Fibroblast of skin of right quadriceps (primary cell): ENCODE measurements at regions not wholly inside any gene's neighbourhood (a gene's known extent, or its start where the extent isn't known, plus 50 kb on each side); places are given as distances from the start of the nearest gene placed in this dataset.
A peak's percentile ranks its signal among the peaks of the same experiment; 100 is the strongest.
"Not testable (repeated sequence)": the region's sequence is repeated elsewhere in the genome, so short reads cannot be mapped to it uniquely, and the experiment has no call there.

Experiments used
- DNase-seq: peaks from one replicate; pipeline ENCODE4 v3.0.0-alpha.2; 2013

DNA sequence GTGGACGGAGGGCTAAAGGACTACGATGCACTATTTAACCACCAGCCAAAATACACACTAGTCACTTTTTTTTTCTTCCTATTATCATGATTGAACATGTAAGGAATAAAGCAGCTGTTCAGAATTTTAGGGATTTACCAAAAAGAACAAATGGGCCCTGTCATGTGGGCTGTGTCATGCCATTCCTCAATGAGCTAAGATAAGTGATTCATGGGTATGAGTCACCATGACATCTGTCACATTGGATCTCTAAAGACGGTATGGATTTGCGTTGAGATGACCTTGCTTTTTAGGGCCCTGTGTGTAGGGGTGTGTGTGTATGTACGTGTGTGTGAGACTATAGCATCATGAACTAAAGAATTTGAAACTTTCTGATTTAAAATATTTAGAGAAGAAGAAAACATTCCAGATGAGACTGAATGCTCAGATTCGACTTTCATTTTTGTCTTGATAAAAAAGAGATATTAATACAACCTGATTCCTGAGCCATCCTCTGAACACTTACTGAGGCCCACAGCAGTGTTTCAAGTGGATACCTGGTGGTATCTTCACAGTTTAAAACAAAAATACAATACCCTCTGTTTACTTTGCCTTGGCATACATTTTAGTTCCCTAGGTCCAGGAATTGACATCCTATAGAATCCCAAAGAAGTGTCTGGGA, 246.1 kb upstream of the DUSP10 start:
- peak; percentile 78 for DNase-seq

DNA sequence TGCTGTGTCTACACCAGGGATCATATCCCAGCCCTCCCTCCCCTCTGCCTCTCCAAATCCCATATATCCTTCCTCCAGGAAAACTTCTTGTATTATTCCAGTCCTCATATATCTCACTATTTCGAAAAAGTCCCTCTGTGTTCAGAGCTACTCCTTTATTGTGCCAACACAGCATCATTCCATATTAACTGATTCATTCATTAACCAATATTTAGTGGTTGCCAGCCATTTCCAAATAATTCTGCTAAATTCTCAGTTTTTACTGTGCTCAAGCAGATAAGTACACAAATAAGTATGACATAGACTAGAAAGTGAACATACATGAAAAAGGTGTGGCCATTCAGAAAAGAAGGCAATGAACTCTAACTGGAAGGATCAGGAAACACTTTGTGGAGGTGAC, 241.6 kb upstream of the DUSP10 start:
- no peak for DNase-seq

DNA sequence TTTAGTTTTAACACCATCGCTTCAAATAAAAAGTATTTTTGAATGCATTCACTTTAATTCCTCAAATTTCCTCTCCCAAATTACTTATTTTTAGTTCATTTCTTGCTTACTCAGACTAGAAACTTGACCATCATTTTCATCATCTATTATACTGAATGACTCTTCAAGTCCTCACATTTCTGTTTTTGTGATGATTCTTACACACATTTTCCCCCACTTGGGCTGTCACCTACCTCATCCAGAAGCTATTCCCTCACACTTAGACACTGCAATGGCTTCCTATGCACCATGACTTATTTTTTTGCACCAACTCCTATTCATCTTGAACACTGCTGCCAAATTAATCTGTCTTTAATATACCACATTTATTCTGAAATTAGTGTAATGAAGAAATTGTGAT, 239.6 kb upstream of the DUSP10 start:
- no peak for DNase-seq

DNA sequence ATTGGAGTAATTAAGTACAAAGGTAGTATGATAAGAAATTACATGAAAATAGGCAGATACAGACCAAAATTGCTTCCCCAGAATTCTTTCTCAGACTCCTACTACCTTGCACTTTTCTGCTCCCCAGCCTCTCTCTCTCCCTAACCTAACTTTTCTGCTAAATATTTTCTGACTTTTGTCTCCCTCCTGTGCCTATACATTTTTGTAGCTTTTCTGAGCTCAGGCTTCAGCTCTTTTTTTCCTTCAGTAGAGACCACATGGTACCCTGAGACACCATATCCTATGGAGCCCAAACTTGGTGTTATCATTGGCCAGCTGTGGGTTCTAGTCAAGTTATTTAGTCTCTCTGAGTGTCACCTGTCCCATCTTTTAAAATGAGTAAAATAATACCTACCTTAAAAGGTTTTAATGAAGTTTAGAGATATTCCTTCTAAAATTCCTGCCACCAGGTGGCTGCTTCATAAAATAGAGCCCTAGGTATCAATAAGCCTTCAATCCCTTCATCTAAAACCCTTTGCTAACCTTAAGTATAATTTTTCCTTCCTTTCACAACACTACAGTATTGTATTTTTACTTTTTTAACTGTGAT, 237.6 kb upstream of the DUSP10 start:
- DNase-seq: no peak

DNA sequence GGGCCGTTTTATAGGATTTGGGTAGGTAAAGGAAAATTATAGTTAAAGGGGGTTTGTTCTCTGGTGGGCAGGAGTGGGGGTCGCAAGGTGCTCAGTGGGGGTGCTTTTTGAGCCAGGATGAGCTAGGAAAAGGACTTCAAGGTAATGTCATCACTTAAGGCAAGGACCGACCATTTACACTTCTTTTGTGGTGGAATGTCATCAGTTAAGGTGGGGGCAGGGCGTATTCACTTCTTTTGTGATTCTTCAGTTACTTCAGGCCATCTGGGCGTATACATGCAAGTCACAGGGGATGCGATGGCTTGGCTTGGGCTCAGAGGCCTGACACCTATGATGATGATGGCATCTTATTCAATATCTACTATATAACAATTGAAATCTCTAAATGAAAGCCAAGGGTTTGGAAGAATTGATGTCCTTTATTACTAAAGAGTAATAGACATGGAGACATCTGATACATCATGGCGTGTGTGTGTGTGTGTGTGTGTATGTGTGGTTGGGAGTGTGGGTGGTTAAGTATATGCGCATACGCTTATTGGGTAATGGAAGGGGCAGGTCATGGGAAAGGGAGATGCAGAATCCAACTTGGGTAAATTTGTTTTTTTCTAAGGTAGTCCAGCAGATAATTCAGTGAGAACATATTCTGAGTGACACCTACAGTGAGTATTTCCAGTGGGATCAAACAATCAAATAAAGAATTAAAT, 236.9 kb upstream of the DUSP10 start:
- not testable (repeated sequence) for DNase-seq

DNA sequence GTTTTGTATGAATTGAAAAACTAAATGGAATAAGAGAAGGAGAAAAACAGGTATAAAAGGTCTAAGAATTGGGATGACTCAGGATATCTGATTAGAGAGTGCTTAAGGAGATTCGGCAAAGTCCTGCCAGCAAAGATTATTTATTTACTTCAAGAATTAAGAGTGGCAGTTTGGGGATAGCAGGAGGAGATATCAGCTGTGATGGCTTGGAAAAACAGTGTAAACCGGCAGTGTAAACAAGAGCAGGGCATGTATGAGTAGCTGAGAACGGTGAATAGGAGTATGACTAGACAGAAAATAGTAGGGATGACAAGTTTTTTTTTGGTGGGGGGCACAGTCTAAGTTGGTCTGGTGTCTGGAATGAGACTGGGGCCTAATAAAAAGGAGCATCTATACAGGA, 231.9 kb upstream of the DUSP10 start:
- not testable (repeated sequence) for DNase-seq

DNA sequence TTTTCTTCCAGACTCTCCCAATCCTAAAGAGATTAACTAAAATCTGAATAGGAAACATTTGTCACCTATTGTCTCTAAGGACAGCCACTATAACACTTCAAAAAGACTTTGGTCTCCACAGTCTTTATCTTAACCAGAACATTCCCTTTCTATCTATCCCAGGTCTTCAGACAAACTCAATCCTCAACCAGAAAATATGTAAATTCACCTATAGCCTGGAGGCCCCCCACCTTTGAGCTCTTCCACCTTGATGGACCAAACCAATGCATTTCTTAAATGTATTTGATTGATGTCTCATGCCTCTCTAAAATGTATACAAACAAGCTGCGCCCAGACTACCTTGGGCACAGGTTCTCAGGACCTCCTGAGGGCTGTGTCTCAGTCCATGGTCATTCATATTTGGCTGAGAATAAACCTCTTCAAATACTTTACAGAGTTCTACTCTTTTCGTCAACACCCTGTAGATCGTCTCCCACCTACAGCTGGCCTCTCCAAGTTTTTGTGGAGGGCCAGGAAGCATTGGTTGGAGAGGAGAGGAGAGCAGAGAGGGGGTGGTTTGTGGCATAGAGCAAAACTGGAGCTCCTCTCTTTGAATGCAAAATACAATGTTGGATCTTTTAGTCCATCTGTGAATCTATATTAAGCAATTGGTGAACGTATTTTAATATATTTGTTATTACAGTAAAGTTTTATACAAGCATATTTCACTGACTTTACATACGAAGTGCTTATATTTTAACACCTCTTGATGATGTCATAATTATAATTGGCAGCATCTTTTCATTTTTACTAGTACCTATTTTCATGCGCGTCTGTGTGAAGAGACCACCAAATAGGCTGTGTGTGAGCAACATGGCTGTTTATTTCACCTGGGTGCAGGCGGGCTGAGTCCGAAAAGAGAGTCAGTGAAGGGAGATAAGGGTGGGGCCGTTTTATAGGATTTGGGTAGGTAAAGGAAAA, 230.7 kb upstream of the DUSP10 start:
- DNase-seq: no peak

DNA sequence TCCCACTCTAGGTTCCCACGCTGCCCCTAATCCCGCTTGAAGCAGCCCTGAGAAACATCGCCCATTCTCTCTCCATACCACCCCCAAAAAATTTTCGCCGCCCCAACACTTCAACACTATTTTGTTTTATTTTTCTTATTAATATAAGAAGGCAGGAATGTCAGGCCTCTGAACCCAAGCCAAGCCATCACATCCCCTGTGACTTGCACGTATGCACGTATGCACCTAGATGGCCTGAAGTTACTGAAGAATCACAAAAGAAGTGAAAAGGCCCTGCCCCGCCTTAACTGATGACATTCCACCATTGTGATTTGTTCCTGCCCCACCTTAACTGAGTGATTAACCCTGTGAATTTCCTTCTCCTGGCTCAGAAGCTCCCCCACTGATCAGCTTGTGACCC, 229.1 kb upstream of the DUSP10 start:
- DNase-seq: not testable (repeated sequence)

DNA sequence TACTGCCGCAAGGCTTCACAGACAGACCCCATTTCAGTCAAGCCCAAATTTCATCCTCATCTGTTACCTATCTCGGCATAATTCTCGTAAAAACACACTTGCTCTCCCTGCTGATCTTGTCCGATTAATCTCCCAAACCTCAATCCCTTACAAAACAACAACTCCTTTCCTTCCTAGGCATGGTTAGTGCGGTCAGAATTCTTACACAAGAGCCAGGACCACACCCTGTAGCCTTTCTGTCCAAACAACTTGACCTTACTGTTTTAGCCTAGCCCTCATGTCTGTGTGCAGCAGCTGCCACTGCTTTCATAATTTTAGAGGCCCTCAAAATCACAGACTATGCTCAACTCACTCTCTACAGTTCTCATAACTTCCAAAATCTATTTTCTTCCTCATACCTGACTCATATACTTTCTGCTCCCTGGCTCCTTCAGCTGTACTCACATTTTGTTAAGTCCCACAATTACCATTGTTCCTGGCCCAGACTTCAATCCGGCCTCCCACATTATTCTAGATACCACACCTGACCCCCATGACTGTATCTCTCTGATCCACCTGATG, 227.5 kb upstream of the DUSP10 start:
- not testable (repeated sequence) for DNase-seq

DNA sequence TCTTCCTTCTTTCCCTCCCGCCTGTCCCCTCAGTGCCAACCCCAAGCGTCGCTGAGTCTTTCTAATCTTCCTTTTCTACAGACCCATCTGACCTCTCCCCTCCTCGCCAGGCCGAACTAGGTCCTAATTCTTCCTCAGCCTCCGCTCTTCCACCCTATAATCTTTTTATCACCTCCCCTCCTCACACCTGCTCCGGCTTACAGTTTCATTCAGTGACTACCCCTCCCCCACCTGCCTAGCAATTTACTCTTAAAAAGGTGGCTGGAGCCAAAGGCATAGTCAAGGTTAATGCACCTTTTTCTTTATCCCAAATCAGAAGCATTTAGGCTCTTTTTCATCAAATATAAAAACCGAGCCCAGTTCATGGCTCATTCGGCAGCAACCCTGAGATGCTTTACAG, 225.6 kb upstream of the DUSP10 start:
- DNase-seq: not testable (repeated sequence)

DNA sequence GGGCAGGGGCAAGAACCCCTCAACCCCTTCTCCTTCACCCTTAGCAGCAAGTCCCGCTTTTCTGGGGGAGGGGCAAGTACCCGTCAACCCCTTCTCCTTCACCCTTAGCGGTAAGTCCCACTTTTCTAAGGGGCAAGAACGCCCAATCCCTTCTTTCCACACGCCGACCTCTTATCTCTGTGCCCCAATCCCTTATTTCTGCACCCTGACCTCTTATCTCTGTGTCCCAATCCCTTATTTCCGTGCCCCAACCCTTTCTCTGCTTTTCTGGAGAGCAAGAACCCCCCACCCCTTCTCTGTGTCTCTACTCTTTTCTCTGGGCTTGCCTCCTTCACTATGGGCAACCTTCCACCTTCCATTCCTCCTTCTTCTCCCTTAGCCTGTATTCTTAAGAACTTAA, 225.0 kb upstream of the DUSP10 start:
- not testable (repeated sequence) for DNase-seq

DNA sequence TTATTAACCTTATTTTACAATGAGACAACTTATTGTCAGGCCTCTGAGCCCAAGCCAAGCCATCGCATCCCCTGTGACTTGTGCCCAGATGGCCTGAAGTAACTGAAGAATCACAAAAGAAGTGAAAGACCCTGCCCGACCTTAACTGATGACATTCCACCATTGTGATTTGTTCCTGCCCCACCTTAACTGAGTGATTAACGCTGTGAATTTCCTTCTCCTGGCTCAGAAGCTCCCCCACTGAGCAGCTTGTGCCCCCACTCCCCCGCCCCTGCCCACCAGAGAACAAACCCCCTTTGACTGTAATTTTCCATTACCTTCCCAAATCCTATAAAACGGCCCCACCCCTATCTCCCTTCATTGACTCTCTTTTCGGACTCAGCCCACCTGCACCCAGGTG, 224.0 kb upstream of the DUSP10 start:
- DNase-seq: not testable (repeated sequence)

DNA sequence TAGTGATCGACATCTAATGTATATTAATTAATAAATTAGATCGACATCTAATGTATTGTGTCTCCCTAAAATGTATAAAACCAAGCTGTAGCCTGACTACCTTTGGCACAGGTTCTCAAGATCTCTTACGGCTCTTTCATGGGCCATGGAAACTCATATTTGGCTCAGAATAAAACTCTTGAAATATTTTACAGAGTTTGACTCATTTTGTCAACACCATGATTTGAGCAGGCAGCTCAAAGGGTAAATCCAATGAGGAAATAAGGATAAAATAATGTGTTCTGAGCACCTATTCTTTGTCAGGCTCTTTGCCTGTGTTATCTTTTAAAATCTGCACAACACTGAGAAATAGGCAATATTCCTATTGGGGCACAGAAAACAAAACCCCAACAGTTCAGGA, 223.4 kb upstream of the DUSP10 start:
- no peak for DNase-seq

DNA sequence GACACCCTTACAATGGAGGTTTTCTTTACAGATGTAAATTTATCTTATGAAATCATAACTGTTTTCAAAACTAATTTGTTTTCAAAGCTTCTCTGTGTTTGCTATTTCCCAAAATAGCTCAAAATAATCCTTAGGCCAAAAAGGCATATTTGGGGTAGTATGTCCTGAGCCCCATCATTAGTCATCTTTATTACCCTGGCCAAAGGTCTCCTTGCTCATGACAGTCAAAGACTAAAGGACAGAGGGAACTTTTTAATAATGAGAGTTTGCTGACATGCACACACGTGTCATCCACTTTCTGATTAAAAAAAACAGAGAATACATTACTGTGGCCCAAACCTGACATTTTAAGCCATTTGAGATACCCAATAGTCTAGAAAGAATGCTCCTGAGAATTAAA, 221.9 kb upstream of the DUSP10 start:
- DNase-seq: no peak

DNA sequence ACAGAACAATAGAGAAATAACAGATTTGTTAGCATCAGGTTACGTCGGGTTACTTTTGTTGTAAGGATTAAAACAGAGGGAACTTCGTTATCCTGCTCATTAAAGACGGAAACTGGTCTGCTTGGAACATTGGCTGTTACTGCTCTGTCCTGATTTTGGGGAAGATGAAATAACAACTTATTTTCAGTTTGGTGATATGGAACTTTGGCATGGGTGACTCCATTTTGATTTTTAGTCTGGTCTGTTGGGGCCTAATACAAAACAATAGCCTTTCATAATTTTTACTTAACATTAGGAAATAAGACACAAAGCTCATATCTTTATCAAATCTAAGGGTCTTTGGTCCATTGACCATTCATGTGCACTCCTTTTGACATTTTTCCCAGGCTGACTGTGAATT, 220.5 kb upstream of the DUSP10 start:
- no peak for DNase-seq

DNA sequence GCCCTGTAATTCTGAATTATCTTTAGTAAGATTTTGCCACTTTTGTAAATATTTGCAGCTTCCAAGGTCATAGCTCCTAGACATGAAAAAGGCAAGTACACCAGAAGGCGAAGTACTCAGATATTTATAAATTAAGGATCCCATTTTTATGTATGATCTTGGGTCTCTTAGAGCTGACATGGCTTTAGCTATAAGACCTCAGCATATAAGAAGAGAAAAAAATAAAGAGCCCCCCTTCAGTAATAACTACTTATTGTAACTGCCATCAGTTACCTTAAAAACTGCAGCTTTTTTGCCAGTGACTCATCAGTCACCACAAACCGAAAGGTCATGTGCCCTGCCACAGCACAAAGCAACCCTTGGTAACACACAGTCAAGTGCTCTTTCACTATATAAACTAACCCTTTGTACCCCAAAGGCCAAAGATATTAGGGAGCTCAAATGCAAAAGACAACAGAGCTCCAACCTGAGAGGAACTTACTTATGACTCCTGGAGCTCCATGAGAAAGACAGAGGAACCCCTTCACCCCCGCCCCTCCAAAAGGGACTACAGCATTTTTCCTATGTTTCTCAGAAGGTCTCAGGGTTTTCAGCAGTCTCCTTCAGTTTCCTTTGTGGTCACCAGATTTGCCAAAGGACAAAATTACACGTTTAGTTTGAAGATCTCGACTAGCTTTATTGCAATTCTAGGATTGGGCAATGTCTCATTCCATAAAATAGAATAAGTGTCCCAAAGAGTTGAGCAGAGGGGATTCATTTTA, 219.8 kb upstream of the DUSP10 start:
- DNase-seq: peak; percentile 53

DNA sequence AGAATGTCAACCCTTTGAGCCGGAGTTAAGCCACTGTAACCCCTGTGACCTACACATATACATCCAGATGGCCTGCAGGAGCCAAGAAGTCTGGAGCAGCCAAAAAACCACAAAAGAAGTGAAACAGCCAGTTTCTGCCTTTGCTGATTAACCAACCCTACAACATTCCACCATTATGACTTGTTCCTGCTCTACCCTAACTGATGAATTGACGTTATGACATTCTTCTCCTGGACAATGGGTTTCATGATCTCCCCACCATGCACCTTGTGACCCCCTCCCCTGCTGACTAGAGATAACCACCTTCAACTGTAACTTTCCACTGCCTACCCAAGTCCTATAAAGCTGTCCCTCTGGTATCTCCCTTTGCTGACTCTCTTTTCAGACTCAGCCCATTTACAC, 216.3 kb upstream of the DUSP10 start:
- DNase-seq: peak; percentile 24

DNA sequence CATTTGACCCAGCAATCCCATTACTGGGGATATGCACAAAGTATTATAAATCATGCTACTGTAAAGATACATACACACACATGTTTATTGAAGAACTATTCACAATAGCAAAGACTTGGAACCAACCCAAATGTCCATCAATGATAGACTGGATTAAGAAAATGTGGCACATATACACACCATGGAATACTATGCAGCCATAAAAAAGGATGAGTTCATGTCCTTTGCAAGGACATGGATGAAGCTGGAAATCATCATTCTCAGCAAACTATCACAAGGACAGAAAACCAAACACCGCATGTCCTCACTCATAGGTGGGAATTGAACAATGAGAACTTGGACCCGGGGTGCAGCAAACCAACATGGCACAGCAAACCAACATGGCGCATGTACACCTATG, 215.5 kb upstream of the DUSP10 start:
- DNase-seq: not testable (repeated sequence)

DNA sequence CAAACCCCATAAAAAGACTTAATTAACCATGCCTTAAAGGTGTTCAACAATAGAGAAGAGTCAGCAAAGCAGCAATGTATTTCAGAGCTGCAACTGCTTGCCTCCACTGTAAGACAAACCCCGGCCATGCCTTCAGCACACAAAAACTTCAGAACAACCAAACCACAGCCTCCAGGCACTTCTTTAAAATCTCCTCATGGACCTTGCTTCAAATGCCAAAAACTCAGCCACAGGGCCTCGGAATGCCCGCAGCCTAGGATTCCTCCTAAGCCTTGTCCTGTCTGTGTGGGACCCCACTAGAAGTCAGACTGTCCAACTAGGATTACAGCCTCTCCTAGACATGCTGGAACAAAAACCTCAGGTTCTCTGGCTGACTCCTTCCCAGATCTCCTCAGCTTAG, 208.1 kb upstream of the DUSP10 start:
- DNase-seq: no peak

DNA sequence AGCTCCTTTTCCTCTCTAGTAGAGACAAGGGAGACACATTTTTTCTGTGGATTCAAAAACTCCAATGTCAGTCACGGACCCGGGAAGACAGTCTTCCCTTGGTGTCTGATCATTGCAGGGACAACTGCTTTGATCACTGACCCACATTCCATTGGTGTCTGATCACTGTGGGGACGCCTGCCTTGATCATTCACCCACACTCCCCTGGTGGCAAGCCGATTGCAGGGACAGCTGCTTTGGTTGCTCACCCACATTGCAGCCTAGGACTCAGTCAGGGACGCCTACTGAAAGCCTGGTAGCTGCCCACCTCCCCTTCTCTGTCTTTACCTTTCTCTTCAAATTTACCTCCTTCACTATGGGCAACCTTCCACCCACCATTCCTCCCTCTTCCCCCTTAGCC, 206.6 kb upstream of the DUSP10 start:
- DNase-seq: no peak

DNA sequence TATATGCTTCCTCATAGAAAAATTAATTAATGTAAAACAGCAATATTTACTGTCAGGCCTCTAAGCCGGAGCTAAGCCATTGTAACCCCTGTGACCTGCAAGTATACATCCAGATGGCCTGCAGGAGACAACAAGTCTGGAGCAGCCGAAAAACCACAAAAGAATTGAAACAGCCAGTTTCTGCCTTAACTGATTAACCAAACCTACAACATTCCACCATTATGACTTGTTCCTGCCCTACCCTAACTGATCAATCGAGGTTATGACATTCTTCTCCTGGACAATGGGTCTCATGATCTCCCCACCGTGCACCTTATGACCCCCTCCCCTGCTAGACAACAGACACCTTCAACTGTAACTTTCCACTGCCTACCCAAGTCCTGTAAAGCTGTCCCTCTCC, 205.8 kb upstream of the DUSP10 start:
- DNase-seq: no peak

DNA sequence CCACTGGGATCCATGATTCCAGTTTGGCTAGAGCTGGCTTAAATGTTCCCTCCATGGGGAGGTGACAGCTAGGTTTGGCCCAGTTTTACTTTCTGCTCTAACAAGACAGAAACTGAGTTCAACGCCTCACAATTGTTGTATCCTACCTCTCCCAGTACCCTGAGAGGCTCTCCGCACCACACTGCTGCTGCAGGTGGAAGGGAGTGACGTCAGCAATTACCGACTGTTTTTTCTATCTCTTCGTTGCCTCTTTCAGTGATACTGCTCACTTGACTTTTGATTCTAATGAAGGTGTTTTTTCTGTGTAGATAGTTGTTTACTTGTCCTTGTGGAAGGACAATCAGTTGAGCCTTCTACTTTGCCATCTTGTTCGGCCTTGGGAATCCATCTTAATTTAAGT, 204.9 kb upstream of the DUSP10 start:
- no peak for DNase-seq
